Endothelial cell of umbilical vein (primary cell): ENCODE measurements at regions not wholly inside any gene's neighbourhood (a gene's known extent, or its start where the extent isn't known, plus 50 kb on each side); places are given as distances from the start of the nearest gene placed in this dataset.

Experiments used
- BruUV-seq: library from RNA; stranded (reverse); fragments of 400-500 nt; replicated peaks from 2 replicates; lab custom pipeline; 2021; lab: Mats Ljungman, UMichigan
- CTCF ChIA-PET: fragments of 300-600, 350-600 bp; sonication (Branson Sonifier 250); formaldehyde crosslinking; loops from one replicate; lab custom pipeline; 2021; ENCODE audit warnings: antibody characterized with exemption, inconsistent platforms; lab: Charles Lee
- POLR2A ChIA-PET: fragments of 300-600, 350-600 bp; sonication (Branson Sonifier 250); formaldehyde crosslinking; loops from one replicate; lab custom pipeline; 2021; ENCODE audit warnings: antibody characterized with exemption, inconsistent platforms; lab: Charles Lee
- DNase-seq: peaks from one replicate; pipeline ENCODE4 v3.0.0-alpha.2; 2011; ENCODE audit warnings: low read depth, low spot score
- FAIRE-seq: peaks from 2 replicates; lab custom pipeline; 2011; peaks lifted over from hg19 to GRCh38; lab: Jason Lieb, UNC
- H2AFZ ChIP-seq: 2 replicates; pipeline ENCODE4 v1.6.0; 2012; ENCODE audit warnings: low read depth, low read length, control low read depth, inconsistent platforms
- H3K27ac ChIP-seq: 2 replicates; pipeline ENCODE4 v1.5.1; 2011; ENCODE audit warnings: low read depth, mild to moderate bottlenecking, control low read depth, low read length, moderate library complexity; ENCODE audit not compliant: insufficient read depth
- H3K27me3 ChIP-seq, 2 experiments: 2 replicates each; pipeline versions ENCODE4 v1.6.0 to v1.6.1; 2011; ENCODE audit warnings: low read length in 2 of 2, mixed read lengths in 1 of 2; ENCODE audit not compliant: control insufficient read depth in 2 of 2, insufficient read depth in 2 of 2
- H3K36me3 ChIP-seq, 2 experiments: 2 replicates in 1 of 2; 3 replicates in 1 of 2; pipeline ENCODE4 v1.5.1; 2011; ENCODE audit warnings: low read length in 2 of 2, mild to moderate bottlenecking in 1 of 2, moderate library complexity in 1 of 2; ENCODE audit not compliant: control insufficient read depth in 2 of 2, insufficient read depth in 2 of 2; ENCODE audit errors: extremely low read depth in 1 of 2
- H3K4me1 ChIP-seq: 3 replicates; pipeline ENCODE4 v1.5.1; 2011; ENCODE audit warnings: mild to moderate bottlenecking, low read length; ENCODE audit not compliant: control insufficient read depth, insufficient read depth; ENCODE audit errors: extremely low read depth
- H3K4me2 ChIP-seq: 2 replicates; pipeline ENCODE4 v1.6.1; 2011; ENCODE audit warnings: low read length, control low read depth, mixed read lengths; ENCODE audit not compliant: insufficient read depth
- H3K4me3 ChIP-seq, 3 experiments: fragments of 200-600 bp in 1 of 3; sonication (generic), shearing (Covaris generic) in 1 of 3; replicated peaks in 1 of 3; 2 replicates each; pipeline ENCODE4 v1.5.1; 2011 to 2016; ENCODE audit warnings: control low read depth in 3 of 3, low read length in 3 of 3, mild to moderate bottlenecking in 2 of 3, inconsistent platforms in 1 of 3, low read depth in 1 of 3, moderate library complexity in 1 of 3; ENCODE audit not compliant: insufficient read depth in 1 of 3
- H3K79me2 ChIP-seq: 2 replicates; pipeline ENCODE4 v1.6.0; 2012; ENCODE audit warnings: low read length, inconsistent platforms; ENCODE audit not compliant: control insufficient read depth, insufficient read depth
- H3K9ac ChIP-seq: replicated peaks from 2 replicates; pipeline ENCODE3; 2011; ENCODE audit warnings: low read length, control low read depth; ENCODE audit not compliant: insufficient read depth; ENCODE audit errors: extremely low read depth
- H3K9me1 ChIP-seq: replicated peaks from 3 replicates; pipeline ENCODE4 v1.6.0; 2011; ENCODE audit warnings: mild to moderate bottlenecking, low read length; ENCODE audit not compliant: control insufficient read depth, insufficient read depth; ENCODE audit errors: extremely low read depth
- H3K9me3 ChIP-seq: replicated peaks from 2 replicates; pipeline ENCODE4 v1.5.1; 2012; ENCODE audit warnings: low read length, inconsistent platforms; ENCODE audit not compliant: control insufficient read depth, insufficient read depth
- H4K20me1 ChIP-seq: replicated peaks from 2 replicates; pipeline ENCODE3; 2011; ENCODE audit warnings: mild to moderate bottlenecking, low read length; ENCODE audit not compliant: control insufficient read depth, insufficient read depth; ENCODE audit errors: extremely low read depth
- EZH2 ChIP-seq: IDR thresholded peaks from 2 replicates; pipeline ENCODE4 v1.6.1; 2012; ENCODE audit warnings: borderline replicate concordance, low read depth, mild to moderate bottlenecking, moderate library complexity, low read length, inconsistent platforms; ENCODE audit not compliant: severe bottlenecking
- FOS ChIP-seq: IDR thresholded peaks from 2 replicates; pipeline ENCODE4 v1.6.1; 2011; ENCODE audit warnings: mild to moderate bottlenecking, low read length, moderate library complexity, borderline replicate concordance; ENCODE audit not compliant: insufficient read depth
- GATA2 ChIP-seq: IDR thresholded peaks from 2 replicates; pipeline ENCODE4 v1.7.0; 2011; ENCODE audit warnings: low read depth, mild to moderate bottlenecking, moderate library complexity, mixed read lengths, low read length; ENCODE audit not compliant: insufficient read length, insufficient read depth
- JUN ChIP-seq: IDR thresholded peaks from 2 replicates; pipeline ENCODE4 v1.6.1; 2011; ENCODE audit warnings: borderline replicate concordance, low read depth; ENCODE audit not compliant: insufficient read length, insufficient read depth
- MAX ChIP-seq: IDR thresholded peaks from 2 replicates; pipeline ENCODE4 v1.6.1; 2011; ENCODE audit not compliant: insufficient read depth, insufficient read length
- MYC ChIP-seq: IDR thresholded peaks from one replicate; pipeline ENCODE4 v1.6.1; 2011; ENCODE audit warnings: mild to moderate bottlenecking, low read depth, low read length
- POLR2A ChIP-seq: IDR thresholded peaks from 2 replicates; pipeline ENCODE4 v1.6.1; 2012; ENCODE audit warnings: low read depth, mild to moderate bottlenecking, control low read depth, low read length
- POLR2AphosphoS5 ChIP-seq: IDR thresholded peaks from 2 replicates; pipeline ENCODE4 v1.6.1; 2012; ENCODE audit warnings: low read depth, mild to moderate bottlenecking, control low read depth, low read length, moderate library complexity; ENCODE audit not compliant: insufficient read depth
- dilution Hi-C: fragments of 300-500 bp; cut with MboI; formaldehyde crosslinking; loops from one replicate; pipeline ENCODE4 v1.15.0; 2019; ENCODE audit warnings: low sequenced_read_pairs; ENCODE audit not compliant: extremely low pct_ligation_motif_present
- intact Hi-C: fragments of 100-400 bp; cut with micrococcal nuclease; formaldehyde crosslinking; loops from one replicate; pipeline ENCODE4 v1.10.0; 2022
- TF ChIP-seq, protein P1 (sequence below), 2 donors: IDR thresholded peaks; 1 replicate in 1 of 2; 2 replicates in 1 of 2; pipeline ENCODE4 v1.5.1; 2011; ENCODE audit warnings: low read length in 2 of 2, mild to moderate bottlenecking in 2 of 2, moderate library complexity in 2 of 2, control low read depth in 1 of 2, inconsistent platforms in 1 of 2, low read depth in 1 of 2; ENCODE audit not compliant: insufficient read depth in 1 of 2; ENCODE audit errors: extremely low read depth in 1 of 2

DNA sequence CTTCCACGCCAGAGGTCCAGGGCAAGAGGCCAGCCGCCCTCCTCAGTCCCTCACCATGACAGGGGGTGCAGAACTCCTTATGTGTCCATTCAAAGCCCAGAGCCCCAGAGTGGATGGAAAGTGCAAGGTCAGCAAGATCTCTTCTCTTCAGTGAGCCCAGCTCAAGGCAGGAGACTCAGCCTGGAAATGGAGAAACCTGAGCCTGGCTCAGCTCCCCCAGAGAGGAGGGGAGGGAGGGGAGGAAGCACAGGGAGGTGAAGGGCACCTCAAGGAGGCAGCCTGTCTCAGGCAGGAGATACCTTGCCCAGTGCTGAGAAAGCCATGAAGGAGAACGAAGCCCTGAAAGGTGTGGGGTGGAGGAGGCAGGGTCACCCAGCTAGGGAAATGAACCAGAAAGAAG lies 121.8 kb upstream of the PJA1 start:
- dilution Hi-C loops: no loop called here
- no peaks in the 10 kb centered on the region for H3K9me3 ChIP-seq
- POLR2A ChIA-PET: no interaction called here

More for the DNA sequence above, 121.8 kb upstream of the PJA1 start:
- Histone ChIP-seq H2AFZ (no peak overlapping the region), H3K79me2 (no peaks in the 10 kb centered on the region), H3K9me1 (no peaks in the 10 kb centered on the region), H3K9ac (no peak overlapping the region), H3K27ac (no peak overlapping the region), H4K20me1 (no peaks in the 10 kb centered on the region), H3K4me3 (no peak overlapping the region), H3K4me2 (no peak overlapping the region), H3K27me3 (no peaks in the 10 kb centered on the region), H3K4me1 (peaks cover 3% of the 10 kb centered on the region), H3K36me3 (no peaks in the 10 kb centered on the region)
- DNase-seq (no peak), FAIRE-seq (no peak)
- TF ChIP-seq GATA2 (no peak), JUN (no peak), EZH2 (no peak), POLR2AphosphoS5 (no peak), MAX (no peak), MYC (no peak), FOS (no peak), POLR2A (no peak)
- TF ChIP-seq, protein P1, sequence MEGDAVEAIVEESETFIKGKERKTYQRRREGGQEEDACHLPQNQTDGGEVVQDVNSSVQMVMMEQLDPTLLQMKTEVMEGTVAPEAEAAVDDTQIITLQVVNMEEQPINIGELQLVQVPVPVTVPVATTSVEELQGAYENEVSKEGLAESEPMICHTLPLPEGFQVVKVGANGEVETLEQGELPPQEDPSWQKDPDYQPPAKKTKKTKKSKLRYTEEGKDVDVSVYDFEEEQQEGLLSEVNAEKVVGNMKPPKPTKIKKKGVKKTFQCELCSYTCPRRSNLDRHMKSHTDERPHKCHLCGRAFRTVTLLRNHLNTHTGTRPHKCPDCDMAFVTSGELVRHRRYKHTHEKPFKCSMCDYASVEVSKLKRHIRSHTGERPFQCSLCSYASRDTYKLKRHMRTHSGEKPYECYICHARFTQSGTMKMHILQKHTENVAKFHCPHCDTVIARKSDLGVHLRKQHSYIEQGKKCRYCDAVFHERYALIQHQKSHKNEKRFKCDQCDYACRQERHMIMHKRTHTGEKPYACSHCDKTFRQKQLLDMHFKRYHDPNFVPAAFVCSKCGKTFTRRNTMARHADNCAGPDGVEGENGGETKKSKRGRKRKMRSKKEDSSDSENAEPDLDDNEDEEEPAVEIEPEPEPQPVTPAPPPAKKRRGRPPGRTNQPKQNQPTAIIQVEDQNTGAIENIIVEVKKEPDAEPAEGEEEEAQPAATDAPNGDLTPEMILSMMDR (IDR thresholded peaks at IDR 0.05; ENCODE audit: extremely low read depth in 1 of 2, insufficient read depth in 1 of 2, low read depth in 1 of 2, low read length in 2 of 2): no peak
- no TSS peak for BruUV-seq
- CTCF ChIA-PET: interaction anchor here (0.6 to 2.3 kb wide), 4 partner anchors 65 to 554 kb away, joined by 3 to 11 read pairs (median 7); no protein-coding TSS in a partner anchor
- intact Hi-C loops: loop anchor here (10.0 kb wide), 2 partner anchors 62 to 152 kb away; no protein-coding TSS in a partner anchor
